Right lobe of liver (tissue), 6 donors: ENCODE measurements at regions not wholly inside any gene's neighbourhood (a gene's known extent, or its start where the extent isn't known, plus 50 kb on each side); places are given as distances from the start of the nearest gene placed in this dataset.

ENCODE experiments used
- ATAC-seq, 4 donors: fragments of 200-7000 bp; cut with Tn5 transposase; one replicate each; pipeline ENCODE4 v1.9.1; 2020; ENCODE audit warnings: mild to moderate bottlenecking in 4 of 4, moderate library complexity in 4 of 4
- DNase-seq, 3 donors: peaks; one replicate each; pipeline ENCODE4 v3.0.0-alpha.2; 2020
- H3K27ac ChIP-seq, 3 donors: fragments of 200-600 bp; one replicate each; pipeline ENCODE4 v1.8.0; 2022
- H3K27me3 ChIP-seq, 2 donors: fragments of 200-600 bp; one replicate each; pipeline ENCODE4 v1.8.0; 2022
- H3K36me3 ChIP-seq, 4 donors: fragments of 200-600 bp; sonication (generic) in 1 of 4; one replicate each; pipeline versions ENCODE4 v1.5.1 to v1.8.0; 2017 to 2022; ENCODE audit warnings: control low read depth in 1 of 4
- H3K4me1 ChIP-seq, 4 donors: fragments of 200-600 bp; sonication (generic) in 1 of 4; one replicate each; pipeline versions ENCODE4 v1.5.1 to v1.8.0; 2017 to 2022; ENCODE audit warnings: control low read depth in 1 of 4
- H3K4me3 ChIP-seq, 3 donors: fragments of 200-600 bp; one replicate each; pipeline ENCODE4 v1.8.0; 2022
- H3K9me3 ChIP-seq, 4 donors: fragments of 200-600 bp; sonication (generic) in 1 of 4; one replicate each; pipeline versions ENCODE4 v1.5.1 to v1.8.0; 2017 to 2022; ENCODE audit warnings: control low read depth in 1 of 4
- CTCF ChIP-seq, 4 donors: fragments of 200-600 bp in 3 of 4; fragments of 450-650 bp in 1 of 4; IDR thresholded peaks; one replicate each; pipeline versions ENCODE4 v1.5.1 to v1.8.0; 2016 to 2022; ENCODE audit warnings: antibody characterized with exemption in 4 of 4, mild to moderate bottlenecking in 2 of 4
- POLR2A ChIP-seq: fragments of 450-650 bp; IDR thresholded peaks from one replicate; pipeline ENCODE4 v1.6.1; 2017; ENCODE audit warnings: antibody characterized with exemption, mild to moderate bottlenecking
- WGBS: methylation state at CpG from one replicate; pipeline ENCODE4 v1.1.6; 2018; ENCODE audit warnings: low coverage, low lambda C conversion rate; ENCODE audit not compliant: insufficient coverage; ENCODE audit errors: missing lambda C conversion rate; 5-methylcytosine and 5-hydroxymethylcytosine counted together
- intact Hi-C, 2 donors: fragments of 100-400 bp; cut with DNase I; formaldehyde crosslinking; loops; one replicate each; pipeline versions ENCODE4 v1.11.2 to v1.14.1; 2022
- donor health status: DM: no; HTN: yes; CAD: no.
- donor health status: DM: no; HTN: no; CAD: no.
- donor health status: DM: no; HTN: no; CAD: no.
- donor health status: DM: no; HTN: yes; CAD: no.
- donor health status: DM: no; HTN: yes; CAD: no.

GRCh38 chr2:237219826-237220225, 134.1 kb downstream of the COPS8 start:
- ATAC-seq (no peak), DNase-seq (no peak)
- no peaks in the 10 kb centered on the region for H3K27me3 ChIP-seq
- no peak for TF ChIP-seq POLR2A
- no peak for TF ChIP-seq CTCF (IDR thresholded peaks at IDR 0.05)
- no peaks in the 10 kb centered on the region for H3K36me3 ChIP-seq
- H3K4me1 ChIP-seq = no peaks in the 10 kb centered on the region
- no peak overlapping the region for H3K4me3 ChIP-seq
- intact Hi-C loops = no loop called here
- no peaks in the 10 kb centered on the region for H3K9me3 ChIP-seq
- no peak overlapping the region for H3K27ac ChIP-seq
- WGBS = 66% methylated on average over 2 of the region's 4 CpGs

- Histone ChIP-seq H3K27ac (no peak overlapping the region), H3K36me3 (no peaks in the 10 kb centered on the region), H3K4me3 (no peak overlapping the region), H3K4me1 (no peaks in the 10 kb centered on the region), H3K9me3 (no peaks in the 10 kb centered on the region), H3K27me3 (no peaks in the 10 kb centered on the region)
- TF ChIP-seq CTCF (IDR thresholded peaks at IDR 0.05) = no peak
- ATAC-seq (no peak), DNase-seq (no peak)
- WGBS = 27% methylated on average over 5 of the region's 8 CpGs
- intact Hi-C loops = no loop called here
These were observed 135.8 kb downstream of the COPS8 start for GRCh38 chr2:237221443-237221842.

- H3K36me3 ChIP-seq = no peaks in the 10 kb centered on the region
- no peak overlapping the region for H3K27ac ChIP-seq
- WGBS = 42% methylated on average over 9 of the region's 9 CpGs
- ATAC-seq (no peak), DNase-seq (no peak)
- H3K4me1 ChIP-seq = no peaks in the 10 kb centered on the region
- no peaks in the 10 kb centered on the region for H3K9me3 ChIP-seq
- TF ChIP-seq CTCF (IDR thresholded peaks at IDR 0.05) (no peak), POLR2A (no peak)
- intact Hi-C loops = no loop called here
- H3K27me3 ChIP-seq = no peaks in the 10 kb centered on the region
- H3K4me3 ChIP-seq = no peak overlapping the region
These were observed 136.5 kb downstream of the COPS8 start for GRCh38 chr2:237222178-237222577.

- no peak for ATAC-seq
- H3K27ac ChIP-seq = no peak overlapping the region
These were observed 136.9 kb downstream of the COPS8 start for GRCh38 chr2:237222601-237223041.

More at GRCh38 chr2:237222601-237223041, 136.9 kb downstream of the COPS8 start:
- Histone ChIP-seq H3K36me3 (no peaks in the 10 kb centered on the region), H3K4me1 (no peaks in the 10 kb centered on the region), H3K27me3 (no peaks in the 10 kb centered on the region), H3K9me3 (no peaks in the 10 kb centered on the region), H3K4me3 (no peak overlapping the region)
- WGBS = 55% methylated on average over 4 of the region's 4 CpGs
- no peak for TF ChIP-seq CTCF (IDR thresholded peaks at IDR 0.05)
- TF ChIP-seq POLR2A = no peak
- DNase-seq = no peak
- intact Hi-C loops = no loop called here
